Fibroblast of skin of abdomen (primary cell): ENCODE measurements at regions not wholly inside any gene's neighbourhood (a gene's known extent, or its start where the extent isn't known, plus 50 kb on each side); places are given as distances from the start of the nearest gene placed in this dataset.

ENCODE experiments used
- DNase-seq: peaks from one replicate; pipeline ENCODE4 v3.0.0-alpha.2; 2013

- no peak for DNase-seq
Measured at GRCh38 chr5:61967681-61968080, 338.3 kb upstream of the KIF2A start.

GRCh38 chr5:61969347-61969746 is 336.7 kb upstream of the KIF2A start:
- peak; percentile 77 for DNase-seq

GRCh38 chr5:61969755-61970154 is 336.3 kb upstream of the KIF2A start:
- DNase-seq: peak; percentile 78

- DNase-seq: no peak
Measured at GRCh38 chr5:61970218-61970617, 335.8 kb upstream of the KIF2A start.

GRCh38 chr5:61974680-61975079 is 331.3 kb upstream of the KIF2A start:
- no peak for DNase-seq

- DNase-seq: no peak
Measured at GRCh38 chr5:61981886-61982285, 324.1 kb upstream of the KIF2A start.

GRCh38 chr5:61991430-61991829 is 314.6 kb upstream of the KIF2A start:
- no peak for DNase-seq

- peak; percentile 59 for DNase-seq
Measured at GRCh38 chr5:61991866-61992265, 314.1 kb upstream of the KIF2A start.

GRCh38 chr5:61993295-61993927 is 312.6 kb upstream of the KIF2A start:
- DNase-seq: peak; percentile 64

GRCh38 chr5:61994171-61994570 is 311.8 kb upstream of the KIF2A start:
- peak; percentile 17 for DNase-seq

- DNase-seq: peak; percentile 51
Measured at GRCh38 chr5:61995486-61995885, 310.5 kb upstream of the KIF2A start.

GRCh38 chr5:61999371-61999770 is 306.6 kb upstream of the KIF2A start:
- DNase-seq: peak; percentile 26

GRCh38 chr5:62000646-62001045 is 305.4 kb upstream of the KIF2A start:
- DNase-seq: no peak

- DNase-seq: no peak
Measured at GRCh38 chr5:62001640-62002039, 304.4 kb upstream of the KIF2A start.

GRCh38 chr5:62002436-62002835 is 303.6 kb upstream of the KIF2A start:
- no peak for DNase-seq

GRCh38 chr5:62005551-62005950 is 300.5 kb upstream of the KIF2A start:
- no peak for DNase-seq

GRCh38 chr5:62007457-62007856 is 298.5 kb upstream of the KIF2A start:
- no peak for DNase-seq

GRCh38 chr5:62011089-62011664 is 294.8 kb upstream of the KIF2A start:
- no peak for DNase-seq

GRCh38 chr5:62017092-62017491 is 288.9 kb upstream of the KIF2A start:
- peak; percentile 38 for DNase-seq

- peak; percentile 50 for DNase-seq
Measured at GRCh38 chr5:62029303-62029702, 276.7 kb upstream of the KIF2A start.

- peak; percentile 6 for DNase-seq
Measured at GRCh38 chr5:62030326-62030725, 275.7 kb upstream of the KIF2A start.

GRCh38 chr5:62038024-62038423 is 268.0 kb upstream of the KIF2A start:
- no peak for DNase-seq

GRCh38 chr5:62041156-62041756 is 264.8 kb upstream of the KIF2A start:
- DNase-seq: no peak

- no peak for DNase-seq
Measured at GRCh38 chr5:62042007-62042406, 264.0 kb upstream of the KIF2A start.
